ENCODE measurements at regions not wholly inside any gene's neighbourhood (a gene's known extent, or its start where the extent isn't known, plus 50 kb on each side); places are given as distances from the start of the nearest gene placed in this dataset.
"Not testable (repeated sequence)": the region's sequence is repeated elsewhere in the genome, so short reads cannot be mapped to it uniquely, and the experiment has no call there.

DNA sequence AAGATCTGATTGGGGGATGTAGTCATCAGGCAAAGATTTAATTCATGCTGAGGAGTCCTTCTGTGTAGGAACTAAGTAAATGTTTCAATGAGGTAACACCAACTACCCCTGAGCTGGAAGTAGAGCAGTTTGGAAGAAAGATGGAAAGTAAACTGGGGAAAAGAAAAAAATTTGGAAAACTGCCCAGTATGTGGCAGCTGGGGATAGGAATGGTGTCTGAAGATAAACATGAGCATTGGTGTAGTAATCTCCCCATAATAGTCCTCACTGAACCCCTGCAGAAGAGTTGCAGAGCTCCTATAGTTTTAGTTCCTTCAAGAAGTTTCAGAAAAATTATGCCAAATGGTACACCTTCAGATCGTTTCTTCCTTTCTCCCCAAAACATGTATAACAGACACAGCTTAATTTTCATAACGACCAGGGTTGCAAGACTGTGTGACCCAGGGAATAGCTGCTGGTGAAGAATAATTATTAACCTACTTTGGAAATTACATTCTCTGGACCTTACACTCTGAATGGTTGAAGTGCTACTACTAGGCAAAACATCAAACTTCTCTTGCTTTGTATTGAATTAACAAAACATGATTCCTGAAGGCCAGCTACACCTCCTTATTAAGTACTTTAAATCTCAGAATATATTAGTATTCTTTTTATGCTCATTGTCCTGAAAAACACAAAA lies 446.4 kb upstream of the NRG3 start:
- WGBS, 2 donors: 73 to 75% methylated on average over 2 of the region's 2 CpGs

GRCh38 chr10:81439445-81439844 lies 435.5 kb upstream of the NRG3 start:
- no peaks in the 10 kb centered on the region for H3K36me3 ChIP-seq
- no peak for TF ChIP-seq EP300 (IDR thresholded peaks at IDR 0.05)
- TF ChIP-seq, protein P1, sequence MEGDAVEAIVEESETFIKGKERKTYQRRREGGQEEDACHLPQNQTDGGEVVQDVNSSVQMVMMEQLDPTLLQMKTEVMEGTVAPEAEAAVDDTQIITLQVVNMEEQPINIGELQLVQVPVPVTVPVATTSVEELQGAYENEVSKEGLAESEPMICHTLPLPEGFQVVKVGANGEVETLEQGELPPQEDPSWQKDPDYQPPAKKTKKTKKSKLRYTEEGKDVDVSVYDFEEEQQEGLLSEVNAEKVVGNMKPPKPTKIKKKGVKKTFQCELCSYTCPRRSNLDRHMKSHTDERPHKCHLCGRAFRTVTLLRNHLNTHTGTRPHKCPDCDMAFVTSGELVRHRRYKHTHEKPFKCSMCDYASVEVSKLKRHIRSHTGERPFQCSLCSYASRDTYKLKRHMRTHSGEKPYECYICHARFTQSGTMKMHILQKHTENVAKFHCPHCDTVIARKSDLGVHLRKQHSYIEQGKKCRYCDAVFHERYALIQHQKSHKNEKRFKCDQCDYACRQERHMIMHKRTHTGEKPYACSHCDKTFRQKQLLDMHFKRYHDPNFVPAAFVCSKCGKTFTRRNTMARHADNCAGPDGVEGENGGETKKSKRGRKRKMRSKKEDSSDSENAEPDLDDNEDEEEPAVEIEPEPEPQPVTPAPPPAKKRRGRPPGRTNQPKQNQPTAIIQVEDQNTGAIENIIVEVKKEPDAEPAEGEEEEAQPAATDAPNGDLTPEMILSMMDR (IDR thresholded peaks at IDR 0.05): no peak
- no peak overlapping the region for H3K4me3 ChIP-seq
- no peaks in the 10 kb centered on the region for H3K27me3 ChIP-seq
- H3K4me1 ChIP-seq: no peaks in the 10 kb centered on the region
- DNase-seq (ENCODE audit: low spot score in 2 of 2): no peak
- H3K27ac ChIP-seq: no peak overlapping the region
- WGBS, 2 donors: 83 to 91% methylated on average over 2 of the region's 2 CpGs
- peaks cover 0 to 4% (median 0%) of the 10 kb centered on the region in 4 donors for H3K9me3 ChIP-seq

More for the DNA sequence above, 446.4 kb upstream of the NRG3 start:
- H3K27ac ChIP-seq: no peak overlapping the region
- H3K4me1 ChIP-seq: no peaks in the 10 kb centered on the region
- TF ChIP-seq EP300 (IDR thresholded peaks at IDR 0.05) (no peak), POLR2A (IDR thresholded peaks at IDR 0.05) (no peak)
- TF ChIP-seq, protein P1 (IDR thresholded peaks at IDR 0.05): no peak
- H3K9me3 ChIP-seq: no peaks in the 10 kb centered on the region
- H3K4me3 ChIP-seq: no peak overlapping the region
- no peaks in the 10 kb centered on the region for H3K36me3 ChIP-seq
- DNase-seq (ENCODE audit: low spot score in 2 of 2): no peak
- H3K27me3 ChIP-seq: no peaks in the 10 kb centered on the region

DNA sequence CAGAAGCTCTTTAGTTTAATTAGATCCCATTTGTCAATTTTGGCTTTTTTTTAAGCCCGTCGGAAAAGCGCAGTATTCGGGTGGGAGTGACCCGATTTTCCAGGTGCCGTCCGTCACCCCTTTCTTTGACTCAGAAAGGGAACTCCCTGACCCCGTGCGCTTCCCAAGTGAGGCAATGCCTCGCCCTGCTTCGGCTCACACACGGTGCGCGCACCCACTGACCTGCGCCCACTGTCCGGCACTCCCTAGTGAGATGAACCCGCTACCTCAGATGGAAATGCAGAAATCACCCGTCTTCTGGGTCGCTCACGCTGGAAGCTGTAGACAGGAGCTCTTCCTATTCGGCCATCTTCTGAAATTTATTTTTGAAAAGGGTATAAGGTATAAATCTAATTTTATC lies 433.4 kb upstream of the NRG3 start:
- H3K4me1 ChIP-seq; DNase-seq (ENCODE audit: low spot score in 2 of 2); H3K4me3 ChIP-seq; H3K27ac ChIP-seq; H3K36me3 ChIP-seq; H3K27me3 ChIP-seq; H3K9me3 ChIP-seq: not testable (repeated sequence)
- 96% methylated on average over 21 of the region's 21 CpGs for WGBS, 2 donors

DNA sequence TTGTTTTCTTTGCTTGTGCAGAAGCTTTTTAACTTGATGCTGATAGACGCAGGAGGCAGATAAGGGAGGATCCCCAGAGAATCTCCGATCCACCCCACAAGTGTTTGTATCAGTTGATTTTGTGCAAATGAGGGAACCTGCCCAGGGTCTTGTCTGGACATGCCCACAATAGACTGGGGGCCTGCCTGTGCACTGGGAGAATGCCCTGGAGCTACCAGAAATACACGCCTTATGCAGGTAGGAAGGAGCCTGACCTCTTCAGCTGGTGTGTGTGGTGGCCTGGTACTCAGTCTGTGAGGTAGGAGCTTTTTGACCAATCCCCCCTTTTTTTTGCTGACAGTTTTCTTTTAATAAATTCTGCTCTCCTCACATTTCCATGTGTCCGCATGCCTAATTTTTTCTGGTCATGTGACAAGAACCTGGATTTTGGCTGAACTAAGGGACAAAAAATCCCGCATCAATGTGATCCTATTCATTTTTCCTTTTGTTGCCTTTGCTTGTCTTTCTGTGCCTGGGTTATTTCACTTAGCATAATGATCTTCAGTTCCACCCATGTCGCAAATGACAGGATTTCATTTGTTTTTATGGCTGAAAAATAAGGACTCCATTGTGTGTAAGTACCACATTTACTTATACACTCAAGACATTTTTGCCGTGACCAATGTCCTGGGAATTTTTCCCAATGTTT lies 430.6 kb upstream of the NRG3 start:
- TF ChIP-seq, protein P1 (IDR thresholded peaks at IDR 0.05): no peak
- TF ChIP-seq POLR2A (IDR thresholded peaks at IDR 0.05) (no peak), EP300 (IDR thresholded peaks at IDR 0.05) (no peak)
- Histone ChIP-seq H3K27ac (no peak overlapping the region), H3K27me3 (no peaks in the 10 kb centered on the region), H3K9me3 (peaks cover 0 to 4% (median 0%) of the 10 kb centered on the region in 4 donors), H3K36me3 (no peaks in the 10 kb centered on the region), H3K4me1 (no peaks in the 10 kb centered on the region), H3K4me3 (no peak overlapping the region)
- 61 to 71% methylated on average over 7 of the region's 7 CpGs for WGBS, 2 donors
- DNase-seq (ENCODE audit: low spot score in 2 of 2): no peak

DNA sequence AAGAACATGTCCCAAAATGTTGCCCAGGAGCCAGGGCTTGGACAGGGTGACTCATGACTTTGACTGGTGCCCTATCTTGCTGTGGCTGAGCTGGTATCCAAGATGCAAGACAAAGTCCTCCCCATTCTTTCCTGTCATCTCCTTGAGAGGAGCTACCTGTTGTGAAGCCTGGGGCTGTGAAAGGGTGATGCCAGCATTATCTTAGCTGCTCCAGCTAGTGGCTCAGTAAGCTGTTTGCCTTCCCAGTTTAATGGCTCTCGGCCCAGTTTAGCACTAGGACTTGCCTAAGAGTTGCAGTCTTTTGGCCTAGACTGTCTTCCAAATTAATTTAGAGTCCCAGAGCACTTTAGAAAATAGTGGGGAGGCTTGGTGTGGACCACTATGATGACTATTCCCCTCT lies 424.3 kb upstream of the NRG3 start:
- Histone ChIP-seq H3K4me3 (no peak overlapping the region), H3K27ac (no peak overlapping the region), H3K4me1 (no peaks in the 10 kb centered on the region), H3K9me3 (no peaks in the 10 kb centered on the region), H3K36me3 (no peaks in the 10 kb centered on the region), H3K27me3 (no peaks in the 10 kb centered on the region)
- no peak for TF ChIP-seq POLR2A (IDR thresholded peaks at IDR 0.05)
- TF ChIP-seq, protein P1 (IDR thresholded peaks at IDR 0.05): no peak
- TF ChIP-seq EP300 (IDR thresholded peaks at IDR 0.05): no peak
- no peak for DNase-seq (ENCODE audit: low spot score in 2 of 2)
- 90 to 91% methylated on average over 1 of the region's 1 CpG for WGBS, 2 donors

All from tibial nerve (tissue), 4 donors.